Chondrocyte (in vitro differentiated cells): ENCODE measurements at regions not wholly inside any gene's neighbourhood (a gene's known extent, or its start where the extent isn't known, plus 50 kb on each side); places are given as distances from the start of the nearest gene placed in this dataset.

ENCODE experiments used
- DNase-seq: peaks from one replicate; pipeline ENCODE4 v3.0.0; 2021; ENCODE audit warnings: mixed read lengths, low spot score
- H3K27ac Mint-ChIP-seq: one replicate; pipeline ENCODE4 v1.8.0; 2021; ENCODE audit warnings: mild to moderate bottlenecking, moderate library complexity, mixed read lengths; ENCODE audit not compliant: unreplicated experiment
- H3K27me3 Mint-ChIP-seq: 2 replicates; pipeline ENCODE4 v1.8.0; 2021; ENCODE audit warnings: low read depth, mixed read lengths
- H3K36me3 Mint-ChIP-seq: 2 replicates; pipeline ENCODE4 v1.8.0; 2021; ENCODE audit warnings: low read depth, mixed read lengths
- H3K4me1 Mint-ChIP-seq: 2 replicates; pipeline ENCODE4 v1.8.0; 2021; ENCODE audit warnings: low read depth, mild to moderate bottlenecking, mixed read lengths
- H3K4me3 Mint-ChIP-seq: one replicate; pipeline ENCODE4 v1.8.0; 2021; ENCODE audit warnings: mild to moderate bottlenecking, moderate library complexity, mixed read lengths; ENCODE audit not compliant: unreplicated experiment
- H3K9me3 Mint-ChIP-seq: 2 replicates; pipeline ENCODE4 v1.8.0; 2021; ENCODE audit warnings: low read depth, mixed read lengths
- TF ChIP-seq, protein P1 (sequence below): fragments of 200-600 bp; sonication (generic); IDR thresholded peaks from 2 replicates; pipeline ENCODE4 v1.5.0; 2021; ENCODE audit warnings: antibody characterized with exemption, mild to moderate bottlenecking, moderate library complexity

DNA sequence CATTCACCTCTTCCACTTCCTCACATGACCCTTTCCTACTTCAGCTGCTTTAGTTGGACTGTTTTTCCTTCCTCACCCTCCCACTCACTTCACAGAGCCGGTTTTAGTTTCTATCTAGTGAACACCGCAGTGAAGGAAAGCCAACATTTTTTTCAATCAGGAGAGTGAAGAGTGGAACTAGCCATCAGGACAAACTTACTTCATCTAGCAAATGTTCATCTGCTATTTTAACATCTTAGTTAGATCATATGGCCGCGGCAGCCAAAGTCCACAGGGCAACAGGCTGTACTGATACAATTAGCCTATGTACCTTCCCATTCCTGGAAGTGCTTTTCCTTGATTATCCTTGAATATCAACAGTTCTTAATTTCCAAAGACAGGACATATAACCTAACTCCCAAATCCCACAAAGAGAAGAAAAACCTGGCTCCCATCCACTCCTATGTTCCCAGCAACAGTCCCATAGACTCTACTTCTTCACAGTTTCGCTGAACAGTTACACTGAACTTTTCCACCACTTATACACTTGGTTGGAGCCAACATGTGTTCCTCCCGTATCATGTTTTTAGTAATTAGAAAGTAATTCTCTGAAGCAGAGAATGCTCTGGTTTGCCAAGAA lies 456.2 kb upstream of the THBS1 start:
- Mint-ChIP-seq H3K36me3 (peaks cover 3% of the 10 kb centered on the region), H3K9me3 (peaks cover 2% of the 10 kb centered on the region), H3K4me3 (no peak overlapping the region), H3K4me1 (peaks cover 43% of the 10 kb centered on the region), H3K27me3 (no peaks in the 10 kb centered on the region), H3K27ac (peak overlapping the region; percentile 42)
- DNase-seq, result no peak
- TF ChIP-seq, protein P1, sequence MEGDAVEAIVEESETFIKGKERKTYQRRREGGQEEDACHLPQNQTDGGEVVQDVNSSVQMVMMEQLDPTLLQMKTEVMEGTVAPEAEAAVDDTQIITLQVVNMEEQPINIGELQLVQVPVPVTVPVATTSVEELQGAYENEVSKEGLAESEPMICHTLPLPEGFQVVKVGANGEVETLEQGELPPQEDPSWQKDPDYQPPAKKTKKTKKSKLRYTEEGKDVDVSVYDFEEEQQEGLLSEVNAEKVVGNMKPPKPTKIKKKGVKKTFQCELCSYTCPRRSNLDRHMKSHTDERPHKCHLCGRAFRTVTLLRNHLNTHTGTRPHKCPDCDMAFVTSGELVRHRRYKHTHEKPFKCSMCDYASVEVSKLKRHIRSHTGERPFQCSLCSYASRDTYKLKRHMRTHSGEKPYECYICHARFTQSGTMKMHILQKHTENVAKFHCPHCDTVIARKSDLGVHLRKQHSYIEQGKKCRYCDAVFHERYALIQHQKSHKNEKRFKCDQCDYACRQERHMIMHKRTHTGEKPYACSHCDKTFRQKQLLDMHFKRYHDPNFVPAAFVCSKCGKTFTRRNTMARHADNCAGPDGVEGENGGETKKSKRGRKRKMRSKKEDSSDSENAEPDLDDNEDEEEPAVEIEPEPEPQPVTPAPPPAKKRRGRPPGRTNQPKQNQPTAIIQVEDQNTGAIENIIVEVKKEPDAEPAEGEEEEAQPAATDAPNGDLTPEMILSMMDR, result no peak

DNA sequence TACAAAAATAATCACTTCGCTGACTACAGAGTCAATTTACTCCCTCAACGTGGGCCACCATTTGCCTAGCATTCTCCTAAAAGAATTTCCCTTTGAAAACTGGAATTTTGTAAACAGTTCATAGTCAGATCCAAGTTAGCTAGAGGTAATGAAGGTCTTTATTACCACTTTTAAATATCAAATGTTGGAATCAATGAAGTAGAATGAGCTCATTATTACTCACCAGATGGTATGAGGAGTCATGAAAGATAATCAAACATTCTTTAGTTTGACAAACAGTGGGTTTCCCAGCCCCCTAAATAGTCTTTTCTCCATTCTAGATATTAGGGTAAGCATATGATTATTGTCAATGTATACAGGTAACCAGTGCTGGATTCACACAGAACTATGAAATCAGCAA lies 455.7 kb upstream of the THBS1 start:
- H3K4me3 Mint-ChIP-seq, result no peak overlapping the region
- no peak overlapping the region for H3K27ac Mint-ChIP-seq
- H3K4me1 Mint-ChIP-seq, result peaks cover 46% of the 10 kb centered on the region

DNA sequence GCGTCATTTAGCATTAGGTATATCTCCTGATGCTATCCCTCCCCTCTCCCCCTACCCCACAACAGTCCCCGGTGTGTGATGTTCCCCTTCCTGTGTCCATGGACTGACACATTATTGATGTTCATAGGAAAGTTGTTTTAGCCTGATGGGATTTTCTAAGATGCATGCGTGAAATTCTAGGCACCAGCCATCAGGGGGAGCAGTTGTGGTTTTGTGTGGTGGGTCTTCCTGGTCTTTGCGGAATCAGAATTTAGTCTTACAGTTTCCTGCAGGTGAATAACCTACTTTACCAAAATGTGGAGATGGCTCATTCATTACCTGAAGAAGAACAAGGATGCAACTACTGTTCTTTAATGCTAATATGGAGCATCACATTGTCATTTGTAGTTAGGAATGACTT lies 455.0 kb upstream of the THBS1 start:
- Mint-ChIP-seq H3K4me1 (peaks cover 53% of the 10 kb centered on the region), H3K27me3 (no peaks in the 10 kb centered on the region), H3K36me3 (no peaks in the 10 kb centered on the region), H3K9me3 (peaks cover 4% of the 10 kb centered on the region), H3K4me3 (no peak overlapping the region), H3K27ac (no peak overlapping the region)
- no peak for DNase-seq
- TF ChIP-seq, protein P1, result peak; percentile 77

More for the DNA sequence above, 455.7 kb upstream of the THBS1 start:
- DNase-seq, result no peak
- Mint-ChIP-seq H3K36me3 (peaks cover 2% of the 10 kb centered on the region), H3K9me3 (peaks cover 2% of the 10 kb centered on the region), H3K27me3 (no peaks in the 10 kb centered on the region)
- TF ChIP-seq, protein P1, result no peak

DNA sequence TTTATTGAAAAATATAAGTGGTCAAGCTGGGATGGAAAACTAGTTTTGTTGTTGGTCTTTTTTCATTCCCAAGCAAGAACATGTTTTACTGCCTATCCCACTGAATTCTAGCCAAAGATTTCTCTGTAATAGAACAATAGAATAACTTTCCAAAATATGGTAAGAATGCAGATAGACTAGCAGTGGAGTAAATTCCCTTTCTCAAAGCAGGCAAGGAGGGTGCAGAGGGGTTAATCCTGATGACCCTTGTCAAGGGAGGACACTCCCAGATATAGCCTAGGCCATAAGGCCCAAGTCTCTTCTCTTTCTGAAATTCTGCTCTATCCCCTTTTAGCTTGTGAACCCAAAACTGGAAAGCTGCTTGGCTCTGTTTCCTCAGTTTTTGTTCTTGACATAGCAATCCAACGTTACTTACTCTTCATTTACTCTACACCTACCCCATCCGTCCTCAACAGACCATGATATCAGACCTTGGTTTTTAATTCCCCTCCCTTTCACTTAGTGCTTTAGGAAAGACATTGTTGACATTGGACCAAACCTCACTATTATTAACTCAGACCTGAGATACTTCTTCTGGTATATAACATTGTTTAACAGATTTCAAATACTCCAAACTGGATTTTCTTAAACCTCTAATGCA lies 453.6 kb upstream of the THBS1 start:
- H3K4me3 Mint-ChIP-seq, result no peak overlapping the region
- no peaks in the 10 kb centered on the region for H3K36me3 Mint-ChIP-seq
- H3K27ac Mint-ChIP-seq, result peak overlapping the region; percentile 96
- H3K27me3 Mint-ChIP-seq, result no peaks in the 10 kb centered on the region
- peaks cover 4% of the 10 kb centered on the region for H3K9me3 Mint-ChIP-seq
- DNase-seq, result no peak
- TF ChIP-seq, protein P1, result no peak
- peaks cover 65% of the 10 kb centered on the region for H3K4me1 Mint-ChIP-seq

DNA sequence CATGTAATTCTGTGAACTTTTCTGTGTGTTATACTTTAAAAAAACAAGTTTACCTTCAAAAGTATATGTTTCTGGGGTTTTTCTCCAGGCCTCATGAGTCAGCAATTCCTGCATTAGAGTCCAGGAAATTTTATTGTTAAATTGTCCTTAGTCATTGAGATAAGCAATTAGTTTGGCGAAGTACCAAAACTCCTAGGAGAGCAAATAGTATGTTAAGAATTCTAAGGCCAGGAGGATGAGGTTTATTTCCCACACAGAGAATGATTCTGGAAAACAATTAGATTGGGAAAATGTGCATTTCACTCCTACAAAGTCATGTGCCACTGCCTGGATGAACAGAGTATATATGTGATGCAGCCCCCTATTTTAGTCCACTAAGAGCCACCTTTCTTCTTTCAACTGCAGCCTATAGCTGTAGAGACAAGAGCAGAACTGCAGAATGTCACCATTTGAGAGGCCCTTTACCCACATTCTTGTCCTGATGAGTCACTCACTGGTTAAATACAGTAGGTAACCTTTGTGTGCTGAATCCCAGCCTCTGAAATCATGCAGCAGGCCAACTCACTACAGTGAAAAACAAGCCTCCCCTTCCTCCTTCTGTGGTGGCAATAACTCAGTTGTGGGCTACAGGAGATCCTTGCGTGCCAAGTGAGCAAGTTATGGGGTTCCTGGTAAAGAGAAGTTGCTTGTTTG lies 452.8 kb upstream of the THBS1 start:
- Mint-ChIP-seq H3K36me3 (no peaks in the 10 kb centered on the region), H3K4me3 (no peak overlapping the region), H3K27ac (peak overlapping the region; percentile 96), H3K9me3 (peaks cover 4% of the 10 kb centered on the region), H3K27me3 (no peaks in the 10 kb centered on the region), H3K4me1 (peaks cover 72% of the 10 kb centered on the region)
- TF ChIP-seq, protein P1, result no peak
- DNase-seq, result no peak
